Cardiac muscle cell (in vitro differentiated cells and primary cell): ENCODE measurements at regions not wholly inside any gene's neighbourhood (a gene's known extent, or its start where the extent isn't known, plus 50 kb on each side); places are given as distances from the start of the nearest gene placed in this dataset.

Source experiments
- DNase-seq, 2 donors: peaks; one replicate each; pipeline versions ENCODE4 v3.0.0 to v3.0.0-alpha.2; 2010 to 2017; ENCODE audit warnings: low read depth in 1 of 2, low spot score in 1 of 2
- H3K27ac ChIP-seq: fragments of 200-600 bp; sonication (generic); 2 replicates; pipeline ENCODE4 v1.5.1; 2016
- H3K27me3 ChIP-seq: fragments of 200-600 bp; sonication (generic); 2 replicates; pipeline ENCODE4 v1.6.0; 2016; ENCODE audit warnings: control low read depth
- H3K36me3 ChIP-seq: fragments of 200-600 bp; sonication (generic); 2 replicates; pipeline ENCODE4 v1.5.1; 2016; ENCODE audit warnings: control low read depth
- H3K4me1 ChIP-seq: fragments of 200-600 bp; sonication (generic); 2 replicates; pipeline ENCODE4 v1.8.1; 2017; ENCODE audit warnings: low read depth, mild to moderate bottlenecking, mixed run types
- H3K4me3 ChIP-seq: fragments of 200-600 bp; sonication (generic); 2 replicates; pipeline ENCODE4 v1.5.1; 2016; ENCODE audit warnings: mild to moderate bottlenecking
- H3K9me3 ChIP-seq: fragments of 200-600 bp; sonication (generic); 2 replicates; pipeline ENCODE4 v1.5.1; 2017; ENCODE audit warnings: low read depth, mild to moderate bottlenecking, control low read depth
- CTCF ChIP-seq: IDR thresholded peaks from 2 replicates; pipeline ENCODE4 v1.5.1; 2012; ENCODE audit warnings: low read depth, mild to moderate bottlenecking, low read length

DNA sequence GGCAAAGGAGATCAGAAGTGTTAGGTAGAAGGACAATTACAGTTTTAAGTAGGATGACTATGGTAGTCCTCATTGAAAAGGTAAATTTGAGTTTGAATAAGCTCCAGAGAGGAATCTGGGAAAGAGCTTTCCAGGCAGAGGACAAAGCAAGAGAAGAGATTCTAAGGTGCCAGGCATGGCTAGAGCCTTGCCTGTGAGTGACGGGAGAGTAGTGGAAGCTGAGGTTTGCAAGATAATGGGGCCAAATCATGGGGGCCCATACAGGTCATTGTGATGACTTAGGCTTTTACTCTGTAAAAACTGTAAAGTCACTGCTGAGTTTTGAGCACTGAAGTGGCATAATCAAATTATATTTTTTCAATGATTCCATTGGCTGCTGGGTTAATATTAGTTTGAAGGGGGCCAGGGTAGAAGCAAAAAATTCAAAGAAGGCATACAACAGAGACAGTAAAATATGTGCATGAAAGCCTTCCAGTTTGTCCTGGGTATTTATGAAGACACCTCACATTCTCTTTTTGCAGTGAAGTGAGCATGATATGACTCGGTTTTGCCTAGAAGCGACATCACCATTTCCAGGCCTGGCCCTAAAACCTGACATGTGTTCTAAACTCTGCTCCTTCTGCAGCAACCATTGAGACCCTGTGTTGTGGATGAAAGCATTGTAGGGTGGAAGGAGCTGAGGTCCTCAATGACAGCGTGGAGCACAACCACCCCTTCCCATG, 279.8 kb upstream of the TNC start:
- H3K4me3 ChIP-seq: no peak overlapping the region
- no peaks in the 10 kb centered on the region for H3K9me3 ChIP-seq

DNA sequence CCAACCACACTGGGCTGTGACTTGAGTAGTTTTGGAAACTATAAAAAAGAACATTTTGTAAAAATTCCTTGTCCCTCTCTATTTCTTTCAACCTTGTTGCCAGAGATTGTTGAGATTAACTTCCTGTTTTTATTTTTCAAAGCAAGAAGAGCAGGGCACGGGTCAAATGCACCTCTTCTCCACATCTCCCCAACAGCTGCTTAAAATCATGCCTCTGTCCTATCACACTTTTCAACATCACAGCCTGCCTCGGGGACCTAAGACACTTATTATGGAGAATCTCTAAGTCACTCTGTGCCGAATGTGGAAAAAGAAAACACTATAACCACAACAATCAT, 280.3 kb upstream of the TNC start:
- H3K27ac ChIP-seq: no peak overlapping the region

More for the DNA sequence above, 279.8 kb upstream of the TNC start:
- Histone ChIP-seq H3K27ac (no peak overlapping the region), H3K36me3 (no peaks in the 10 kb centered on the region), H3K27me3 (no peaks in the 10 kb centered on the region), H3K4me1 (peaks cover 33% of the 10 kb centered on the region)
- no peak for DNase-seq
- no peak for TF ChIP-seq CTCF

DNA sequence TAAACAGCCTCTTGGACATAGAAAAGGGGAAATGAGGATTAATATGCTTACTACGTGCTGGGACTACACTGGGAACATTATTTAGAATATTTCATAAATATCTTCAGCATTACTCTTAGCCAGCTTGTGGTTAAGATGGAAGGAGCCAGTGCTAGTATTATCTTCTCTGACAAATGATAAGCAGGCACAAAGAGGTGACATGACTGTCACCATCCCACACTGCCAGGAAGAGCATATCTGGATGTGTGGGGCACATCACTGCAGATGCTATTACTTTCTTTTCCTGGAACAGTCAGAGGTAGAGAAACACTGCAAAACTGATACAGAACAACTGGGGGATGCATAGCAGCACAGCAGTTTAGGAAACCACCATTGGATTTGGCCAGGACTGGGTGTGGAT, 281.0 kb upstream of the TNC start:
- Histone ChIP-seq H3K36me3 (no peaks in the 10 kb centered on the region), H3K9me3 (no peaks in the 10 kb centered on the region), H3K4me3 (no peak overlapping the region), H3K27ac (no peak overlapping the region), H3K27me3 (no peaks in the 10 kb centered on the region), H3K4me1 (peaks cover 33% of the 10 kb centered on the region)
- no peak for TF ChIP-seq CTCF
- no peak for DNase-seq

More for the DNA sequence above, 280.3 kb upstream of the TNC start:
- Histone ChIP-seq H3K4me1 (peaks cover 33% of the 10 kb centered on the region), H3K36me3 (no peaks in the 10 kb centered on the region), H3K4me3 (no peak overlapping the region), H3K27me3 (no peaks in the 10 kb centered on the region), H3K9me3 (no peaks in the 10 kb centered on the region)
- no peak for DNase-seq
- no peak for TF ChIP-seq CTCF

GRCh38 chr9:115400796-115401195, 282.8 kb upstream of the TNC start:
- DNase-seq: no peak
- Histone ChIP-seq H3K27ac (no peak overlapping the region), H3K4me1 (peaks cover 30% of the 10 kb centered on the region), H3K9me3 (no peaks in the 10 kb centered on the region), H3K36me3 (no peaks in the 10 kb centered on the region), H3K4me3 (no peak overlapping the region), H3K27me3 (no peaks in the 10 kb centered on the region)
- no peak for TF ChIP-seq CTCF

GRCh38 chr9:115401756-115402327, 283.9 kb upstream of the TNC start:
- Histone ChIP-seq H3K27me3 (no peaks in the 10 kb centered on the region), H3K9me3 (no peaks in the 10 kb centered on the region), H3K36me3 (no peaks in the 10 kb centered on the region), H3K4me3 (no peak overlapping the region), H3K27ac (no peak overlapping the region), H3K4me1 (peaks cover 19% of the 10 kb centered on the region)
- no peak for TF ChIP-seq CTCF
- no peak for DNase-seq
